Endothelial cell (in vitro differentiated cells): ENCODE measurements at regions not wholly inside any gene's neighbourhood (a gene's known extent, or its start where the extent isn't known, plus 50 kb on each side); places are given as distances from the start of the nearest gene placed in this dataset.

ENCODE experiments used
- DNase-seq: peaks from one replicate; pipeline ENCODE4 v3.0.0; 2021; ENCODE audit warnings: low spot score
- H3K27ac Mint-ChIP-seq: one replicate; pipeline ENCODE4 v1.8.0; 2021; ENCODE audit warnings: mixed read lengths, inconsistent platforms; ENCODE audit not compliant: unreplicated experiment
- H3K27me3 Mint-ChIP-seq: one replicate; pipeline ENCODE4 v1.8.0; 2021; ENCODE audit warnings: mild to moderate bottlenecking, moderate library complexity, mixed read lengths, inconsistent platforms; ENCODE audit not compliant: unreplicated experiment
- H3K36me3 Mint-ChIP-seq: one replicate; pipeline ENCODE4 v1.8.0; 2021; ENCODE audit warnings: mild to moderate bottlenecking, low read depth, mixed read lengths, inconsistent platforms; ENCODE audit not compliant: unreplicated experiment
- H3K4me1 Mint-ChIP-seq: one replicate; pipeline ENCODE4 v1.8.0; 2021; ENCODE audit warnings: mild to moderate bottlenecking, mixed read lengths, inconsistent platforms; ENCODE audit not compliant: unreplicated experiment
- H3K4me3 Mint-ChIP-seq: one replicate; pipeline ENCODE4 v1.8.0; 2021; ENCODE audit warnings: mild to moderate bottlenecking, mixed read lengths, inconsistent platforms; ENCODE audit not compliant: unreplicated experiment
- H3K9me3 Mint-ChIP-seq: one replicate; pipeline ENCODE4 v1.8.0; 2021; ENCODE audit warnings: mixed read lengths, inconsistent platforms; ENCODE audit not compliant: unreplicated experiment
- TF ChIP-seq, protein P1 (sequence below): fragments of 200-600 bp; sonication (generic); IDR thresholded peaks from one replicate; pipeline ENCODE4 v1.5.0; 2021; ENCODE audit warnings: antibody characterized with exemption; ENCODE audit not compliant: unreplicated experiment

GRCh38 chr6:109271622-109272021, 110.6 kb downstream of the CD164 start:
- no peak for DNase-seq
- H3K9me3 Mint-ChIP-seq = no peaks in the 10 kb centered on the region
- H3K27ac Mint-ChIP-seq = no peak overlapping the region
- TF ChIP-seq, protein P1, sequence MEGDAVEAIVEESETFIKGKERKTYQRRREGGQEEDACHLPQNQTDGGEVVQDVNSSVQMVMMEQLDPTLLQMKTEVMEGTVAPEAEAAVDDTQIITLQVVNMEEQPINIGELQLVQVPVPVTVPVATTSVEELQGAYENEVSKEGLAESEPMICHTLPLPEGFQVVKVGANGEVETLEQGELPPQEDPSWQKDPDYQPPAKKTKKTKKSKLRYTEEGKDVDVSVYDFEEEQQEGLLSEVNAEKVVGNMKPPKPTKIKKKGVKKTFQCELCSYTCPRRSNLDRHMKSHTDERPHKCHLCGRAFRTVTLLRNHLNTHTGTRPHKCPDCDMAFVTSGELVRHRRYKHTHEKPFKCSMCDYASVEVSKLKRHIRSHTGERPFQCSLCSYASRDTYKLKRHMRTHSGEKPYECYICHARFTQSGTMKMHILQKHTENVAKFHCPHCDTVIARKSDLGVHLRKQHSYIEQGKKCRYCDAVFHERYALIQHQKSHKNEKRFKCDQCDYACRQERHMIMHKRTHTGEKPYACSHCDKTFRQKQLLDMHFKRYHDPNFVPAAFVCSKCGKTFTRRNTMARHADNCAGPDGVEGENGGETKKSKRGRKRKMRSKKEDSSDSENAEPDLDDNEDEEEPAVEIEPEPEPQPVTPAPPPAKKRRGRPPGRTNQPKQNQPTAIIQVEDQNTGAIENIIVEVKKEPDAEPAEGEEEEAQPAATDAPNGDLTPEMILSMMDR = no peak
- no peaks in the 10 kb centered on the region for H3K27me3 Mint-ChIP-seq
- H3K36me3 Mint-ChIP-seq = peaks cover 8% of the 10 kb centered on the region
- no peak overlapping the region for H3K4me3 Mint-ChIP-seq
- H3K4me1 Mint-ChIP-seq = no peaks in the 10 kb centered on the region

DNA sequence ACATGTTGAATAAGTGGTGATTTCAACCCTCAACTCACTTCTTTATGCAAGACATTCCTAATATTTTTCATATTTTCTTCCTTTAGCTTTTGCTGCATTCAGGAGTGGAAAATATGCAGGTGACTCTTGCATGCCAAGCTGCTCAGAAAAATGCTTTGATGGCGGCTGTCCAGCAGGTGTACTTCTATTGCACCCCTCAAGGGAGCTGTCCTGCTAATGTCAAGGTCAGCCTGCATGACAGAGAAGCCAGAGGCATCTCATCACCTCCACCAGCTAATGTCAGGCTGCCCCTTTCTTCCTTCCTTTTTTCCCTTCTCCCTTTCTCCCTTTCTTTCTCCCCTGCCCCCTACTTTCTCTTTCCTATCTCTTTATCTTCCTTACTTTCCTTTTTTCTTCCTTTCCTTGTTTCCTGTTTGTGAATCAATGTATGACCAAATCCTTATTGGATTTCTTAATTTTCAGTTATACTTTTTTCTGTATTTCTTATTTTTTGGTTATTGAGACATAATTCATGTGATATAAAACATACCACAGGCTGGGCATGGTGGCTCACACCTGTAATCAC, 112.2 kb downstream of the CD164 start:
- no peak for DNase-seq
- Mint-ChIP-seq H3K27me3 (no peaks in the 10 kb centered on the region), H3K4me3 (peak overlapping the region; percentile 42), H3K4me1 (peaks cover 5% of the 10 kb centered on the region), H3K27ac (no peak overlapping the region), H3K9me3 (no peaks in the 10 kb centered on the region), H3K36me3 (peaks cover 8% of the 10 kb centered on the region)
- TF ChIP-seq, protein P1 = no peak

- H3K4me1 Mint-ChIP-seq = peaks cover 5% of the 10 kb centered on the region
- TF ChIP-seq, protein P1 = no peak
- H3K27me3 Mint-ChIP-seq = no peaks in the 10 kb centered on the region
- no peak overlapping the region for H3K27ac Mint-ChIP-seq
- H3K36me3 Mint-ChIP-seq = peaks cover 8% of the 10 kb centered on the region
- H3K9me3 Mint-ChIP-seq = no peaks in the 10 kb centered on the region
- no peak overlapping the region for H3K4me3 Mint-ChIP-seq
- no peak for DNase-seq
Measured at GRCh38 chr6:109269057-109269456, 113.2 kb downstream of the CD164 start.

DNA sequence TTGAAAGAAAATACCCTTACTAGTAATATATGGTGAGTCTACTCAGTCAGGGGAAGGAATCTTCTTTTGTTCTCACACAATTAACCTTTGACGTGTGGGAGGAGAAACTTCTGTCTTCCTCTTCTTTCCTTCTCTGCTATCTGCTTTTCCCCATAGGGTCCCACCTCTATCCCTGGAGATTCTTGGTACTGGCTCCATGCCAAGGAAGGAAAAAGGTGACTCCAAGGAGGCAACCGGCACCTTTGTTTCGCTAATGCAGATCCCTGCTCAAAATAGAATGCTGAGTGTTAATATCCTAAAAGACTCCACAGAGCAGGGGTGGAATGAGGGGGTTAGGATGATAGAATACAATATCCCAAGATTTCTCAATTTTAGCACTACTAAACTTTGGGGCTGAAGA, 116.7 kb downstream of the CD164 start:
- no peak overlapping the region for H3K4me3 Mint-ChIP-seq
- no peak overlapping the region for H3K27ac Mint-ChIP-seq
- TF ChIP-seq, protein P1 = no peak
- H3K27me3 Mint-ChIP-seq = no peaks in the 10 kb centered on the region
- H3K4me1 Mint-ChIP-seq = peaks cover 5% of the 10 kb centered on the region
- no peaks in the 10 kb centered on the region for H3K9me3 Mint-ChIP-seq
- peaks cover 8% of the 10 kb centered on the region for H3K36me3 Mint-ChIP-seq
- no peak for DNase-seq

- Mint-ChIP-seq H3K4me3 (no peak overlapping the region), H3K36me3 (peaks cover 4% of the 10 kb centered on the region), H3K27me3 (no peaks in the 10 kb centered on the region), H3K4me1 (peaks cover 5% of the 10 kb centered on the region), H3K9me3 (no peaks in the 10 kb centered on the region), H3K27ac (no peak overlapping the region)
- TF ChIP-seq, protein P1 = no peak
- DNase-seq = no peak
Measured at GRCh38 chr6:109263873-109264700, 118.2 kb downstream of the CD164 start.
